ENCODE measurements at regions not wholly inside any gene's neighbourhood (a gene's known extent, or its start where the extent isn't known, plus 50 kb on each side); places are given as distances from the start of the nearest gene placed in this dataset.

- DNase-seq (ENCODE audit: low spot score) = no peak
- no peak for TF ChIP-seq CTCF (IDR thresholded peaks at IDR 0.05; ENCODE audit: extremely low read depth, missing control alignments)
Measured at GRCh38 chr11:15622231-15622890, 507.6 kb downstream of the INSC start.

- DNase-seq (ENCODE audit: low spot score) = no peak
- TF ChIP-seq CTCF (IDR thresholded peaks at IDR 0.05; ENCODE audit: extremely low read depth, missing control alignments) = no peak
Measured at GRCh38 chr11:15624701-15625100, 510.0 kb downstream of the INSC start.

- TF ChIP-seq CTCF (IDR thresholded peaks at IDR 0.05; ENCODE audit: extremely low read depth, missing control alignments) = no peak
Measured at GRCh38 chr11:15625691-15626090, 511.0 kb downstream of the INSC start.

GRCh38 chr11:15627560-15627959 is 512.8 kb downstream of the INSC start:
- no peak for DNase-seq (ENCODE audit: low spot score)
- no peak for TF ChIP-seq CTCF (IDR thresholded peaks at IDR 0.05; ENCODE audit: extremely low read depth, missing control alignments)

More at GRCh38 chr11:15625691-15626090, 511.0 kb downstream of the INSC start:
- DNase-seq (ENCODE audit: low spot score) = no peak

GRCh38 chr11:15629690-15630321 is 515.1 kb downstream of the INSC start:
- no peak for TF ChIP-seq CTCF (IDR thresholded peaks at IDR 0.05; ENCODE audit: extremely low read depth, missing control alignments)
- DNase-seq (ENCODE audit: low spot score) = peak; percentile 9

- no peak for DNase-seq (ENCODE audit: low spot score)
- TF ChIP-seq CTCF (IDR thresholded peaks at IDR 0.05; ENCODE audit: extremely low read depth, missing control alignments) = no peak
Measured at GRCh38 chr11:15630896-15631295, 516.2 kb downstream of the INSC start.

- no peak for DNase-seq (ENCODE audit: low spot score)
- no peak for TF ChIP-seq CTCF (IDR thresholded peaks at IDR 0.05; ENCODE audit: extremely low read depth, missing control alignments)
Measured at GRCh38 chr11:15635521-15635920, 520.8 kb downstream of the INSC start.

All from GM20000 (cell line).